Breast epithelium (tissue), 4 donors: ENCODE measurements at regions not wholly inside any gene's neighbourhood (a gene's known extent, or its start where the extent isn't known, plus 50 kb on each side); places are given as distances from the start of the nearest gene placed in this dataset.

Source experiments
- DNase-seq, 2 donors: peaks; one replicate each; pipeline ENCODE4 v3.0.0-alpha.2; 2019; ENCODE audit warnings: low spot score in 2 of 2
- H3K27ac ChIP-seq, 2 donors: fragments of 200-600 bp; sonication (generic) in 1 of 2; one replicate each; pipeline ENCODE4 v1.5.1; 2016 to 2019; ENCODE audit warnings: mild to moderate bottlenecking in 1 of 2
- H3K27me3 ChIP-seq, 2 donors: fragments of 200-600 bp; sonication (generic) in 1 of 2; one replicate each; pipeline versions ENCODE4 v1.5.1 to v1.6.0; 2017 to 2019; ENCODE audit warnings: control low read depth in 1 of 2, mild to moderate bottlenecking in 1 of 2
- H3K36me3 ChIP-seq: fragments of 200-600 bp; one replicate; pipeline ENCODE4 v1.5.1; 2019
- H3K4me1 ChIP-seq, 2 donors: fragments of 200-600 bp; sonication (generic); one replicate each; pipeline ENCODE4 v1.5.1; 2016 to 2019; ENCODE audit warnings: control low read depth in 1 of 2
- H3K4me3 ChIP-seq, 3 donors: fragments of 200-600 bp; sonication (generic); 1 replicate in 2 of 3; 2 replicates in 1 of 3; pipeline ENCODE4 v1.5.1; 2016 to 2019; ENCODE audit warnings: mild to moderate bottlenecking in 3 of 3, moderate library complexity in 2 of 3
- H3K9me3 ChIP-seq, 2 donors: fragments of 200-600 bp; sonication (generic) in 1 of 2; one replicate each; pipeline ENCODE4 v1.5.1; 2016 to 2019; ENCODE audit warnings: control low read depth in 1 of 2
- CTCF ChIP-seq, 3 donors: fragments of 450-650 bp; IDR thresholded peaks; one replicate each; pipeline ENCODE4 v1.5.1; 2016 to 2017; ENCODE audit warnings: antibody characterized with exemption in 3 of 3, mild to moderate bottlenecking in 3 of 3, moderate library complexity in 3 of 3
- POLR2A ChIP-seq: fragments of 450-650 bp; IDR thresholded peaks from one replicate; pipeline ENCODE4 v1.6.1; 2016; ENCODE audit warnings: antibody characterized with exemption, mild to moderate bottlenecking, moderate library complexity
- POLR2AphosphoS5 ChIP-seq, 3 donors: sonication (generic); formaldehyde crosslinking; IDR thresholded peaks; one replicate each; pipeline ENCODE4 v1.6.1; 2017; ENCODE audit warnings: antibody characterized with exemption in 3 of 3
- intact Hi-C: fragments of 100-400 bp; cut with DNase I; formaldehyde crosslinking; loops from one replicate; pipeline ENCODE4 v1.15.1; 2023; ENCODE audit warnings: low total_unique reads

GRCh38 chr17:72446118-72446517 is 325.3 kb downstream of the SOX9 start:
- TF ChIP-seq CTCF (IDR thresholded peaks at IDR 0.05) (no peak), POLR2A (no peak), POLR2AphosphoS5 (IDR thresholded peaks at IDR 0.05) (no peak)
- H3K27ac ChIP-seq, result no peak overlapping the region
- intact Hi-C loops, result no loop called here

GRCh38 chr17:72446525-72447250 is 325.9 kb downstream of the SOX9 start:
- intact Hi-C loops, result no loop called here
- DNase-seq, result no peak
- Histone ChIP-seq H3K27ac (no peak overlapping the region), H3K9me3 (no peaks in the 10 kb centered on the region), H3K27me3 (no peaks in the 10 kb centered on the region), H3K4me1 (no peaks in the 10 kb centered on the region), H3K4me3 (no peak overlapping the region), H3K36me3 (no peaks in the 10 kb centered on the region)
- TF ChIP-seq CTCF (IDR thresholded peaks at IDR 0.05), result no peak

More at GRCh38 chr17:72446118-72446517, 325.3 kb downstream of the SOX9 start:
- no peak overlapping the region for H3K4me3 ChIP-seq
- no peak for DNase-seq
- H3K9me3 ChIP-seq, result no peaks in the 10 kb centered on the region
- H3K27me3 ChIP-seq, result no peaks in the 10 kb centered on the region
- H3K4me1 ChIP-seq, result no peaks in the 10 kb centered on the region
- no peaks in the 10 kb centered on the region for H3K36me3 ChIP-seq

GRCh38 chr17:72447251-72447640 is 326.4 kb downstream of the SOX9 start:
- no peaks in the 10 kb centered on the region for H3K4me1 ChIP-seq
- no peaks in the 10 kb centered on the region for H3K36me3 ChIP-seq
- H3K27ac ChIP-seq, result no peak overlapping the region
- intact Hi-C loops, result no loop called here
- no peaks in the 10 kb centered on the region for H3K27me3 ChIP-seq
- DNase-seq, result no peak
- TF ChIP-seq POLR2AphosphoS5 (IDR thresholded peaks at IDR 0.05) (no peak), CTCF (IDR thresholded peaks at IDR 0.05) (no peak), POLR2A (no peak)
- no peak overlapping the region for H3K4me3 ChIP-seq
- no peaks in the 10 kb centered on the region for H3K9me3 ChIP-seq

- H3K9me3 ChIP-seq, result no peaks in the 10 kb centered on the region
- DNase-seq, result no peak
- no peak overlapping the region for H3K4me3 ChIP-seq
- intact Hi-C loops, result no loop called here
- no peaks in the 10 kb centered on the region for H3K4me1 ChIP-seq
- H3K36me3 ChIP-seq, result no peaks in the 10 kb centered on the region
- H3K27me3 ChIP-seq, result no peaks in the 10 kb centered on the region
- TF ChIP-seq CTCF (IDR thresholded peaks at IDR 0.05), result no peak
- no peak for TF ChIP-seq POLR2A
- TF ChIP-seq POLR2AphosphoS5 (IDR thresholded peaks at IDR 0.05), result no peak
- H3K27ac ChIP-seq, result no peak overlapping the region
These were observed 327.2 kb downstream of the SOX9 start for GRCh38 chr17:72448019-72448418.

- TF ChIP-seq CTCF (IDR thresholded peaks at IDR 0.05), result no peak
- no peak for TF ChIP-seq POLR2A
- no peak for TF ChIP-seq POLR2AphosphoS5 (IDR thresholded peaks at IDR 0.05)
These were observed 331.7 kb downstream of the SOX9 start for GRCh38 chr17:72452286-72453173.

More at GRCh38 chr17:72452286-72453173, 331.7 kb downstream of the SOX9 start:
- no peak for DNase-seq
- Histone ChIP-seq H3K27ac (no peak overlapping the region), H3K4me1 (no peaks in the 10 kb centered on the region), H3K4me3 (no peak overlapping the region), H3K36me3 (no peaks in the 10 kb centered on the region), H3K9me3 (no peaks in the 10 kb centered on the region), H3K27me3 (no peaks in the 10 kb centered on the region)
- intact Hi-C loops, result no loop called here
